ENCODE measurements at regions not wholly inside any gene's neighbourhood (a gene's known extent, or its start where the extent isn't known, plus 50 kb on each side); places are given as distances from the start of the nearest gene placed in this dataset.

GRCh38 chr12:92276276-92276675 lies 130.6 kb upstream of the BTG1 start:
- no peak for TF ChIP-seq CTCF (IDR thresholded peaks at IDR 0.05)
- no peak for TF ChIP-seq EP300 (IDR thresholded peaks at IDR 0.05)
- TF ChIP-seq USF2 (IDR thresholded peaks at IDR 0.05): no peak
- TF ChIP-seq CEBPB (IDR thresholded peaks at IDR 0.05): no peak
- no peak for TF ChIP-seq JUN (IDR thresholded peaks at IDR 0.05)
- TF ChIP-seq RAD21 (conservative IDR thresholded peaks at IDR 0.05 in 1 of 2, IDR thresholded peaks at IDR 0.05 in 1 of 2): no peak
- TF ChIP-seq ZSCAN20 (CRISPR knock-in tag; IDR thresholded peaks at IDR 0.05): no peak
- no peak for TF ChIP-seq REST (IDR thresholded peaks at IDR 0.05)
- no peak for TF ChIP-seq ZFP36 (IDR thresholded peaks at IDR 0.05; ENCODE audit: borderline replicate concordance, partially characterized antibody)
- no peak for TF ChIP-seq JUNB (IDR thresholded peaks at IDR 0.05)

All from A549 (cell line).